Sigmoid colon (tissue), 6 donors: ENCODE measurements at regions not wholly inside any gene's neighbourhood (a gene's known extent, or its start where the extent isn't known, plus 50 kb on each side); places are given as distances from the start of the nearest gene placed in this dataset.

Experiments used
- DNase-seq: peaks from one replicate; pipeline ENCODE4 v3.0.0-alpha.2; 2019
- H3K27ac ChIP-seq, 4 donors: fragments of 200-600 bp; sonication (generic); one replicate each; pipeline ENCODE4 v1.5.1; 2016 to 2019; ENCODE audit warnings: mild to moderate bottlenecking in 1 of 4
- H3K27me3 ChIP-seq, 3 donors: fragments of 200-600 bp; sonication (generic); one replicate each; pipeline ENCODE4 v1.5.1; 2019; ENCODE audit warnings: mild to moderate bottlenecking in 1 of 3
- H3K36me3 ChIP-seq, 4 donors: fragments of 200-600 bp; sonication (generic); one replicate each; pipeline ENCODE4 v1.5.1; 2016 to 2019
- H3K4me1 ChIP-seq, 4 donors: fragments of 200-600 bp; sonication (generic); one replicate each; pipeline ENCODE4 v1.5.1; 2017 to 2019
- H3K4me3 ChIP-seq, 4 donors: fragments of 200-600 bp; sonication (generic); one replicate each; pipeline ENCODE4 v1.5.1; 2017 to 2019; ENCODE audit warnings: mild to moderate bottlenecking in 2 of 4, moderate library complexity in 1 of 4
- H3K9me3 ChIP-seq, 4 donors: fragments of 200-600 bp in 3 of 4; sonication (generic) in 3 of 4; one replicate each; pipeline versions ENCODE4 v1.5.1 to v1.6.1; 2013 to 2019
- CTCF ChIP-seq, 4 experiments: fragments of 450-650 bp in 3 of 4; fragments of 200-600 bp in 1 of 4; IDR thresholded peaks; one replicate each; pipeline ENCODE4 v1.5.1; 2016 to 2019; ENCODE audit warnings: antibody characterized with exemption in 4 of 4, mild to moderate bottlenecking in 3 of 4, moderate library complexity in 2 of 4
- EP300 ChIP-seq, 4 donors: sonication (generic); formaldehyde crosslinking; IDR thresholded peaks; one replicate each; pipeline ENCODE4 v1.6.1; 2017; ENCODE audit warnings: antibody characterized with exemption in 4 of 4
- POLR2A ChIP-seq, 2 donors: fragments of 450-650 bp; IDR thresholded peaks; one replicate each; pipeline ENCODE4 v1.6.1; 2016; ENCODE audit warnings: antibody characterized with exemption in 2 of 2, mild to moderate bottlenecking in 2 of 2, moderate library complexity in 2 of 2
- POLR2AphosphoS5 ChIP-seq, 4 donors: sonication (generic); formaldehyde crosslinking; IDR thresholded peaks; one replicate each; pipeline ENCODE4 v1.6.1; 2017; ENCODE audit warnings: antibody characterized with exemption in 4 of 4
- WGBS, 2 donors: extraction: QIAGEN DNeasy Blood & Tissue Kit; methylation state at CpG; one replicate each; pipeline ENCODE4 v1.1.7; 2013; 5-methylcytosine and 5-hydroxymethylcytosine counted together
- intact Hi-C: fragments of 100-400 bp; cut with DNase I; formaldehyde crosslinking; loops from one replicate; pipeline ENCODE4 v1.15.1; 2023
- donor health status: healthy with polysubstance abuse.
- donor health status: healthy.

- H3K4me1 ChIP-seq = peaks cover 0 to 7% (median under 1%) of the 10 kb centered on the region in 4 donors
- no peak for DNase-seq
- H3K27me3 ChIP-seq = no peaks in the 10 kb centered on the region
- intact Hi-C loops = no loop called here
- TF ChIP-seq POLR2AphosphoS5 (IDR thresholded peaks at IDR 0.05) (no peak), EP300 (IDR thresholded peaks at IDR 0.05) (no peak), CTCF (IDR thresholded peaks at IDR 0.05) (no peak), POLR2A (IDR thresholded peaks at IDR 0.05) (no peak)
- H3K36me3 ChIP-seq = no peaks in the 10 kb centered on the region
- H3K27ac ChIP-seq = peak overlapping the region; percentile 38 to 59 (median 51)
- H3K9me3 ChIP-seq = no peaks in the 10 kb centered on the region
- no peak overlapping the region for H3K4me3 ChIP-seq
- WGBS, 2 donors = 57 to 74% methylated on average over 5 of the region's 5 CpGs
Measured at GRCh38 chr6:81895511-81896185, 143.2 kb upstream of the TENT5A start.

GRCh38 chr6:81894788-81895271 lies 142.3 kb upstream of the TENT5A start:
- no peak overlapping the region for H3K4me3 ChIP-seq
- DNase-seq = peak; percentile 71
- intact Hi-C loops = no loop called here

GRCh38 chr6:81894306-81894705 lies 141.8 kb upstream of the TENT5A start:
- intact Hi-C loops = no loop called here
- Histone ChIP-seq H3K9me3 (no peaks in the 10 kb centered on the region), H3K27me3 (no peaks in the 10 kb centered on the region), H3K36me3 (no peaks in the 10 kb centered on the region), H3K4me1 (peaks cover 0 to 9% (median 0%) of the 10 kb centered on the region in 4 donors), H3K4me3 (no peak overlapping the region), H3K27ac (peak overlapping the region; percentile 38 to 59 (median 51))
- WGBS, 2 donors = 72 to 77% methylated on average over 4 of the region's 4 CpGs
- no peak for DNase-seq
- TF ChIP-seq POLR2AphosphoS5 (IDR thresholded peaks at IDR 0.05) (peak in 1 of 4 donors; percentile 29), EP300 (IDR thresholded peaks at IDR 0.05) (no peak)

More at GRCh38 chr6:81894788-81895271, 142.3 kb upstream of the TENT5A start:
- Histone ChIP-seq H3K9me3 (no peaks in the 10 kb centered on the region), H3K27me3 (no peaks in the 10 kb centered on the region), H3K27ac (peak overlapping the region; percentile 38 to 59 (median 51)), H3K36me3 (no peaks in the 10 kb centered on the region), H3K4me1 (peaks cover 0 to 6% (median 0%) of the 10 kb centered on the region in 4 donors)
- 73 to 81% methylated on average over 6 of the region's 6 CpGs for WGBS, 2 donors
- TF ChIP-seq EP300 (IDR thresholded peaks at IDR 0.05) = no peak
- TF ChIP-seq POLR2A (IDR thresholded peaks at IDR 0.05) = no peak
- TF ChIP-seq POLR2AphosphoS5 (IDR thresholded peaks at IDR 0.05) = peak in 2 of 4 donors; percentile 18 to 36

- no peaks in the 10 kb centered on the region for H3K9me3 ChIP-seq
- intact Hi-C loops = no loop called here
- no peaks in the 10 kb centered on the region for H3K27me3 ChIP-seq
- H3K4me1 ChIP-seq = peaks cover 0 to 12% (median 0%) of the 10 kb centered on the region in 4 donors
- TF ChIP-seq CTCF (IDR thresholded peaks at IDR 0.05) (no peak), POLR2AphosphoS5 (IDR thresholded peaks at IDR 0.05) (no peak), POLR2A (IDR thresholded peaks at IDR 0.05) (no peak), EP300 (IDR thresholded peaks at IDR 0.05) (no peak)
- H3K4me3 ChIP-seq = no peak overlapping the region
- no peaks in the 10 kb centered on the region for H3K36me3 ChIP-seq
- 92 to 93% methylated on average over 3 of the region's 3 CpGs for WGBS, 2 donors
- no peak overlapping the region for H3K27ac ChIP-seq
- no peak for DNase-seq
Measured at GRCh38 chr6:81892891-81893290, 140.4 kb upstream of the TENT5A start.

- no peak overlapping the region for H3K27ac ChIP-seq
- H3K4me3 ChIP-seq = no peak overlapping the region
- DNase-seq = no peak
- H3K4me1 ChIP-seq = peaks cover 0 to 12% (median 0%) of the 10 kb centered on the region in 4 donors
- no peaks in the 10 kb centered on the region for H3K9me3 ChIP-seq
- 91 to 92% methylated on average over 5 of the region's 5 CpGs for WGBS, 2 donors
- TF ChIP-seq POLR2A (IDR thresholded peaks at IDR 0.05) (no peak), POLR2AphosphoS5 (IDR thresholded peaks at IDR 0.05) (no peak), CTCF (IDR thresholded peaks at IDR 0.05) (no peak), EP300 (IDR thresholded peaks at IDR 0.05) (no peak)
- H3K27me3 ChIP-seq = no peaks in the 10 kb centered on the region
- intact Hi-C loops = no loop called here
- no peaks in the 10 kb centered on the region for H3K36me3 ChIP-seq
Measured at GRCh38 chr6:81891874-81892273, 139.4 kb upstream of the TENT5A start.
